GM18499 (cell line): ENCODE measurements at regions not wholly inside any gene's neighbourhood (a gene's known extent, or its start where the extent isn't known, plus 50 kb on each side); places are given as distances from the start of the nearest gene placed in this dataset.

Experiments used
- ATAC-seq: cut with Tn5 transposase; IDR thresholded peaks from one replicate; pipeline ENCODE4 v1.9.1; 2021; ENCODE audit warnings: moderate number of reproducible peaks; ENCODE audit not compliant: insufficient read depth, unreplicated experiment

DNA sequence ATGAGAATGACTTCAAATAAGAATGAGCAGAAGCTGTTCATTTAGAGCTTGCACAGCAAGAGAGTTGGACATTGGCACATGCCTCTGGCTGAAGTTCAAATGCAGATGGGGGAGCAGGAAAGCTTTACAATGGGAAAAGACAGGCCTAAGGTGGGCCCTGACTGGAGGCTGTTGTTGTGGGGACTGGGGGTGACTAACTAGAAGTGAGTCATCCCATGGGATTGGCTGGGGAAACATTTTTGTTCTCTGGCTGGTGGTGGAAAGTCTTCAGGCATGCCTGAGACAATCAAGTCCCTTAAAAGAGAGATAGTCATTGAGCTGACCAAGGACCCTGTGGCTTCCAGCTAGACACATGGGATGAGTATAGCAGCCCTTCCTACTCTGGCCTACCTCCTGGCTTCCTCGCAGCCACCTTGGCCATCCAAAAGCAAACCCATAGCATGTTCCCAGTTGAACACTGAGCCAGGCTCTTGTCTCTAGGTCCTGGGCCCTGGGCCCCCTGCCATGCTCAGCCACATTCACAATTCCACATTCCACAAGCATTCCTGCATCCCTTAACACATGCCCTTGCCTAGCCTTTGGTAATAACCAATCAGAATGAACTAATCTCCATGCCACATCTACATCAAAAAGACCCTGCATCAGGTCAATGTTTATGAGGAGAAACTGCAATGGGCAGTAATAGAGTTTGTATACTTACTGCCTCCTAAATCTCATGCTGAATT, 873.4 kb downstream of the NLGN4Y start:
- no peak for ATAC-seq

GRCh38 chrY:15402451-15402850, 878.1 kb downstream of the NLGN4Y start:
- ATAC-seq = no peak

DNA sequence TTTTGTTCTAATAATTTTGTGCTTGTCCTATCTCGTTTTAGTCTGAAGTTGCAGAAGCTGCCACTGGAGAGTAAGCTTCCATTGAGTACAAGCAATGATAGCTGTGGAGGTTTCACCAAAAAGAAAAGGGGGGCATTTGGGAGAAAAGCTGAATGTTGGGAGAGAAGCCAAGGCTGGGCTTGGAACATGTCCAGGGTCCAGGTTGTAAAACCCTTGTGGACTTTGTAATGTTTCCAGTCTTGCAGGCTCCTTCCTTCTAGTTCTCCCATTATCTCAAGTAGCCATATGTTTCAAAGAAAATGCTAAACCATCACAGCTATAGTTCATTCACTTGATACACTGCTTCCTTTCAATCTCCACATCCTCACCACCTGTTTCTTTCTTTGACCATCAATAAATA, 880.2 kb downstream of the NLGN4Y start:
- ATAC-seq = no peak

DNA sequence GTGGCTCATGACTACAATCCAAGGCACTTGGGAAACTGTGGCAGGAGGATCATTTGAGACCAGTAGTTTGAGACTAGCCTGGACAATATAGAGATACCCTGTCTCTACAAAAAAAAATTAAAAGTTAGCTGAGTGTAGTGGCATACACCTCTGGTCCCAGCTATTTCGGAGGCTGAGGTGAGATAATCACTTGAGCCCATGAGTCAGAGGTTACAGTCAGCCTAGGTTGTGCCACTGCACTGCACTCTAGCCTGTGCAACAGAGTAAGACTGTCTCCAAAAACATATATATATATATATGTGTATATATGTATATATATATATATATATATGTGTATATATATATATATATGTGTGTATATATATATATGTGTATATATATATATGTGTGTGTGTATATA, 890.8 kb downstream of the NLGN4Y start:
- no peak for ATAC-seq

- ATAC-seq = no peak
These were observed 894.3 kb downstream of the NLGN4Y start for GRCh38 chrY:15418613-15419012.

DNA sequence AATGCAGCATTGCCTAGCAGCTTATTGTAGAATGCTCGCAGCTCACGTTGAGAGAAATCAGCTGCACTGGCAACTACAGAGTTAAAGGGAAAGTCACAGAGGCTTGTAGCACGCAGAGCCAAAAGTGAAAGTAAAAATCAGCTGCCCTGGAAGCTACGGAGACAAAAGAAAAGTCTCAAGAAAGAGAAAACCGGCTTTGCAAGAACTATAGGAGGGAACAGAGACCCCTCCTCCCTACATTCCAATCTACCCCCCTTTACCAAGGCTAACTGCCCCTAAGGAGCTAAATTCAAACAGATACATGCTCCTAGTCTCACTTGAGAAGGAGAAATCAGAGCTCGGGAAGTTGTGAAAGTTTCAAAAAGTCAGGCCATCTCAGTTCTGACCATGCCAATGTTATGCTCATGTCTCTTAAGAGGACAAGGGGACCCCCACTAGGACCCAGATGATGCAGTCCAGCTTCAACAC, 900.4 kb downstream of the NLGN4Y start:
- ATAC-seq = no peak

GRCh38 chrY:15440021-15440695, 915.8 kb downstream of the NLGN4Y start:
- ATAC-seq = no peak

- ATAC-seq = no peak
These were observed 916.5 kb downstream of the NLGN4Y start for GRCh38 chrY:15440696-15441408.

- ATAC-seq = no peak
These were observed 917.5 kb downstream of the NLGN4Y start for GRCh38 chrY:15441878-15442277.

GRCh38 chrY:15445871-15446270, 921.5 kb downstream of the NLGN4Y start:
- no peak for ATAC-seq

GRCh38 chrY:15446861-15447260, 922.5 kb downstream of the NLGN4Y start:
- ATAC-seq = no peak

- no peak for ATAC-seq
These were observed 923.6 kb downstream of the NLGN4Y start for GRCh38 chrY:15447959-15448358.

GRCh38 chrY:15455133-15455937, 931.0 kb downstream of the NLGN4Y start:
- no peak for ATAC-seq

GRCh38 chrY:15455980-15456469, 931.7 kb downstream of the NLGN4Y start:
- ATAC-seq = no peak

DNA sequence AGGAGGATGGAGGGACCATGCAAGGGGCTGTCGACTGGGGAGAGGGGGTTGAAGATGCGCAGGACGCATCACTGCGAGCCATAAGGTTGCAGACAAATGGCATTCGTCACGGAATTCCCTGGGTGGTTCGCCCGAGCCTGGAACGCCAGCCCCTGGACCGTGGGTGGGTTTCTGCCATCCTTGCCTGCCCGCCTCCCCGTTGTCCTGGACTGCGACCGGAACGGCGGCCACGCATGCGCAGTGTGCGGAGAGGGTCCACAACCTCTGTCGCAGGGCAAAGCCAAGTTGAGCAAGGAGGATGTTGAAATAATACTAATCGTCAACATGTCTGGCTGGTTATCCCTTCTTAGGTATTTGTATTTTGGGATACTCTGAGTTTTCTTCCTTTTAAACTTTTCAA, 932.2 kb downstream of the NLGN4Y start:
- no peak for ATAC-seq

GRCh38 chrY:15457682-15458081, 933.4 kb downstream of the NLGN4Y start:
- ATAC-seq = no peak

DNA sequence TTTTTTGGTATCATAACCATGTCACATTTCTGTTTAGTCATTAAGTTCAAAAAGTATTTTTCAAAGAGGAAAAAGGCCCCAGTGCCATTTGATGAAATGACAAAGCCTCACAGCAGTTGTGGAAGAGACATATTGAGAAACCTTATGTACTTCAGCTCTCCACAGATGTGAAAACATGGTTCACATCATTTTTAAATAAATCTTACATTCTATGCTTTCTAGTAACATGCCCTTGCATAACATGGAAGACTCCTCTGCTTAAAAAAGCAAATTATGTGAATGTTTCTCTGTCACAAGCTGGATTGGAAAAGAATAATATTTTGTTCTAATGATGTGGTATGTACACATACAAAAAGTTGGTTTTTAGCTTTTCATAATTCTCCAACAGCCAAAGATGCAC, 934.1 kb downstream of the NLGN4Y start:
- no peak for ATAC-seq

- no peak for ATAC-seq
These were observed 941.6 kb downstream of the NLGN4Y start for GRCh38 chrY:15465880-15466279.

GRCh38 chrY:15466891-15467290, 942.6 kb downstream of the NLGN4Y start:
- no peak for ATAC-seq

GRCh38 chrY:15468091-15468490, 943.8 kb downstream of the NLGN4Y start:
- ATAC-seq = no peak
